H9 (cell line): ENCODE measurements at regions not wholly inside any gene's neighbourhood (a gene's known extent, or its start where the extent isn't known, plus 50 kb on each side); places are given as distances from the start of the nearest gene placed in this dataset.
A peak's percentile ranks its signal among the peaks of the same experiment; 100 is the strongest.

Experiments used
- DNase-seq: peaks from one replicate; pipeline ENCODE4 v3.0.0-alpha.2; 2017
- H2AFZ ChIP-seq: one replicate; pipeline ENCODE4 v1.6.1; 2013; ENCODE audit warnings: mild to moderate bottlenecking, low read length, control low read depth, moderate library complexity
- H2AK5ac ChIP-seq: 2 replicates; pipeline ENCODE4 v1.6.1; 2013; ENCODE audit warnings: low read length, control low read depth, mixed read lengths; ENCODE audit not compliant: insufficient read length
- H2BK120ac ChIP-seq: one replicate; pipeline ENCODE4 v1.6.1; 2013; ENCODE audit warnings: low read depth, mild to moderate bottlenecking, low read length, control low read depth, inconsistent platforms; ENCODE audit not compliant: poor library complexity, severe bottlenecking
- H2BK12ac ChIP-seq: 2 replicates; pipeline ENCODE4 v1.6.1; 2013; ENCODE audit warnings: low read length, control low read depth, mixed read lengths, low read depth; ENCODE audit not compliant: insufficient read length
- H2BK15ac ChIP-seq: 2 replicates; pipeline ENCODE4 v1.6.1; 2013; ENCODE audit warnings: low read depth, low read length, control low read depth
- H2BK20ac ChIP-seq: one replicate; pipeline ENCODE4 v1.6.1; 2013; ENCODE audit warnings: low read depth, mild to moderate bottlenecking, low read length, control low read depth, inconsistent platforms; ENCODE audit not compliant: poor library complexity, severe bottlenecking
- H2BK5ac ChIP-seq: 2 replicates; pipeline ENCODE4 v1.6.1; 2013; ENCODE audit warnings: low read length, control low read depth, mixed read lengths; ENCODE audit not compliant: insufficient read length
- H3K14ac ChIP-seq: 2 replicates; pipeline ENCODE4 v1.6.1; 2013; ENCODE audit warnings: low read length, control low read depth; ENCODE audit not compliant: insufficient read depth
- H3K18ac ChIP-seq: 2 replicates; pipeline ENCODE4 v1.6.1; 2013; ENCODE audit warnings: low read depth, mild to moderate bottlenecking, mixed read lengths, low read length, control low read depth; ENCODE audit not compliant: insufficient read length
- H3K23ac ChIP-seq: 2 replicates; pipeline ENCODE4 v1.6.1; 2013; ENCODE audit warnings: low read length, control low read depth, mixed read lengths, low read depth; ENCODE audit not compliant: insufficient read length
- H3K23me2 ChIP-seq: 2 replicates; pipeline ENCODE4 v1.6.1; 2013; ENCODE audit warnings: low read depth, mild to moderate bottlenecking, mixed read lengths, low read length, control low read depth; ENCODE audit not compliant: insufficient read length, poor library complexity, severe bottlenecking
- H3K27ac ChIP-seq: 2 replicates; pipeline ENCODE4 v1.5.1; 2013; ENCODE audit warnings: low read length, control low read depth, mixed read lengths, low read depth; ENCODE audit not compliant: insufficient read length
- H3K27me3 ChIP-seq: 2 replicates; pipeline ENCODE4 v1.6.1; 2013; ENCODE audit warnings: low read length, control low read depth, inconsistent platforms; ENCODE audit not compliant: insufficient read depth
- H3K4ac ChIP-seq: 2 replicates; pipeline ENCODE4 v1.6.1; 2013; ENCODE audit warnings: low read depth, mild to moderate bottlenecking, control low read depth, inconsistent platforms, low read length, moderate library complexity
- H3K4me1 ChIP-seq: 2 replicates; pipeline ENCODE4 v1.6.1; 2013; ENCODE audit warnings: low read length, control low read depth, inconsistent platforms; ENCODE audit not compliant: insufficient read depth
- H3K4me2 ChIP-seq: 2 replicates; pipeline ENCODE4 v1.6.1; 2013; ENCODE audit warnings: low read length, control low read depth, mixed read lengths; ENCODE audit not compliant: insufficient read length, insufficient read depth
- H3K56ac ChIP-seq: 2 replicates; pipeline ENCODE4 v1.6.1; 2013; ENCODE audit warnings: low read depth, mild to moderate bottlenecking, mixed read lengths, low read length, control low read depth; ENCODE audit not compliant: insufficient read length
- H3K79me1 ChIP-seq: 2 replicates; pipeline ENCODE4 v1.6.1; 2013; ENCODE audit warnings: low read depth, mild to moderate bottlenecking, moderate library complexity, low read length, control low read depth, inconsistent platforms; ENCODE audit not compliant: insufficient read depth, poor library complexity, severe bottlenecking
- H3K79me2 ChIP-seq: 2 replicates; pipeline ENCODE4 v1.6.1; 2013; ENCODE audit warnings: low read length, control low read depth, inconsistent platforms; ENCODE audit not compliant: insufficient read depth
- H3K9ac ChIP-seq: 2 replicates; pipeline ENCODE4 v1.6.1; 2013; ENCODE audit warnings: low read length, control low read depth, mixed read lengths; ENCODE audit not compliant: insufficient read length; ENCODE audit errors: extremely low read depth
- H3K9me3 ChIP-seq: one replicate; pipeline ENCODE4 v1.6.1; 2013; ENCODE audit warnings: low read depth, low read length, inconsistent platforms; ENCODE audit not compliant: control insufficient read depth
- H3T11ph ChIP-seq: one replicate; pipeline ENCODE4 v1.6.1; 2013; ENCODE audit warnings: mild to moderate bottlenecking, low read length, control low read depth, inconsistent platforms
- H4K20me1 ChIP-seq: one replicate; pipeline ENCODE4 v1.6.1; 2013; ENCODE audit not compliant: control insufficient read depth, insufficient read length, insufficient read depth
- H4K5ac ChIP-seq: 2 replicates; pipeline ENCODE4 v1.6.1; 2013; ENCODE audit warnings: low read depth, mild to moderate bottlenecking, mixed read lengths, low read length, control low read depth; ENCODE audit not compliant: insufficient read length
- H4K8ac ChIP-seq: replicated peaks from 2 replicates; pipeline ENCODE4 v1.6.1; 2013; ENCODE audit warnings: low read length, control low read depth, mixed read lengths, low read depth; ENCODE audit not compliant: insufficient read length
- H4K91ac ChIP-seq: 2 replicates; pipeline ENCODE4 v1.6.1; 2013; ENCODE audit warnings: low read depth, mild to moderate bottlenecking, moderate library complexity, mixed read lengths, low read length, control low read depth; ENCODE audit not compliant: insufficient read length
- H3K27ac Mint-ChIP-seq, 3 experiments: 2 replicates in 2 of 3; 3 replicates in 1 of 3; pipeline ENCODE4 v1.8.0; 2020 to 2021; ENCODE audit warnings: mixed read lengths in 3 of 3, mild to moderate bottlenecking in 1 of 3, moderate library complexity in 1 of 3
- H3K27me3 Mint-ChIP-seq: 2 replicates; pipeline ENCODE4 v1.8.0; 2021; ENCODE audit warnings: low read depth, mild to moderate bottlenecking, moderate library complexity, mixed read lengths
- H3K36me3 Mint-ChIP-seq, 3 experiments: 2 replicates in 2 of 3; 3 replicates in 1 of 3; pipeline ENCODE4 v1.8.0; 2020 to 2021; ENCODE audit warnings: low read depth in 3 of 3, mixed read lengths in 3 of 3; ENCODE audit not compliant: insufficient read depth in 1 of 3
- H3K4me1 Mint-ChIP-seq, 2 experiments: 2 replicates each; pipeline ENCODE4 v1.8.0; 2020; ENCODE audit warnings: mixed read lengths in 2 of 2
- H3K4me3 Mint-ChIP-seq, 2 experiments: 2 replicates in 1 of 2; 3 replicates in 1 of 2; pipeline ENCODE4 v1.8.0; 2020 to 2021; ENCODE audit warnings: mild to moderate bottlenecking in 2 of 2, mixed read lengths in 2 of 2, moderate library complexity in 1 of 2
- H3K9me3 Mint-ChIP-seq, 2 experiments: 2 replicates in 1 of 2; 3 replicates in 1 of 2; pipeline ENCODE4 v1.8.0; 2020; ENCODE audit warnings: mild to moderate bottlenecking in 2 of 2, mixed read lengths in 2 of 2, moderate library complexity in 1 of 2
- WGBS: extraction: QIAGEN DNeasy Blood & Tissue Kit; methylation state at CpG from one replicate; pipeline ENCODE4 v1.1.7; 2013; ENCODE audit warnings: missing lambda C conversion rate, low lambda C conversion rate, mixed read lengths; ENCODE audit not compliant: insufficient read length; ENCODE audit errors: extremely low coverage; 5-methylcytosine and 5-hydroxymethylcytosine counted together
- TF ChIP-seq, protein P1 (sequence below): fragments of 200-600 bp; sonication (generic); conservative IDR thresholded peaks from 3 replicates; pipeline ENCODE4 v1.8.0; 2021; ENCODE audit warnings: antibody characterized with exemption, mild to moderate bottlenecking

DNA sequence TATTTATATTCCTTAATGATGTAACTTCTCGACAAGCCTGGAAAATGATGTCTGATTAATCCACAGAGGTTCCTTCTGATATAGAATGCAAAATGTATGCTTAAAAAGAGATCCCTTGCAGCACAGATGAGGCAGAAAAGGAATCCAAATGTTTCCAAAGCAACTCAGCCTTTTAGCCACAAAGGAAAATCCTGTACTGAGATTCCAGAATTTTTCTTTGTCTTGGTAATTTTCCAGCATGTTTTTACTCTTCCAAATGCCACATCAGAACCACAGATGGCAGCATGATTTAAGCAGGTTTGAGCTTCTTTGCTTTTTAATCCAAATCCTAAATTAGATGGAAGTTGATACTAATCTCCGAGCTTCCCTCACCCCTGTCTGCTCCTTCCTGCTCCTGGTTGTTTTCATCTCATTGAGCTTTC is 176.4 kb upstream of the PALMD start:
- no peak overlapping the region for H3K4me3 Mint-ChIP-seq
- H2AK5ac ChIP-seq = no peak overlapping the region
- no peak overlapping the region for H4K8ac ChIP-seq
- no peak overlapping the region for H3K4ac ChIP-seq
- no peaks in the 10 kb centered on the region for H3K79me2 ChIP-seq
- H3K23me2 ChIP-seq = no peaks in the 10 kb centered on the region
- no peaks in the 10 kb centered on the region for H3K9me3 ChIP-seq
- no peak overlapping the region for H2BK5ac ChIP-seq
- peaks cover 7 to 12% of the 10 kb centered on the region in 2 experiments for H3K4me1 Mint-ChIP-seq
- peak overlapping the region; percentile 45 for H2AFZ ChIP-seq
- H3K4me1 ChIP-seq = no peaks in the 10 kb centered on the region
- no peak overlapping the region for H4K5ac ChIP-seq
- H3K9me3 Mint-ChIP-seq = no peaks in the 10 kb centered on the region
- no peak overlapping the region for H4K91ac ChIP-seq
- DNase-seq = no peak
- no peaks in the 10 kb centered on the region for H3K79me1 ChIP-seq
- no peak overlapping the region for H3K4me2 ChIP-seq
- TF ChIP-seq, protein P1, sequence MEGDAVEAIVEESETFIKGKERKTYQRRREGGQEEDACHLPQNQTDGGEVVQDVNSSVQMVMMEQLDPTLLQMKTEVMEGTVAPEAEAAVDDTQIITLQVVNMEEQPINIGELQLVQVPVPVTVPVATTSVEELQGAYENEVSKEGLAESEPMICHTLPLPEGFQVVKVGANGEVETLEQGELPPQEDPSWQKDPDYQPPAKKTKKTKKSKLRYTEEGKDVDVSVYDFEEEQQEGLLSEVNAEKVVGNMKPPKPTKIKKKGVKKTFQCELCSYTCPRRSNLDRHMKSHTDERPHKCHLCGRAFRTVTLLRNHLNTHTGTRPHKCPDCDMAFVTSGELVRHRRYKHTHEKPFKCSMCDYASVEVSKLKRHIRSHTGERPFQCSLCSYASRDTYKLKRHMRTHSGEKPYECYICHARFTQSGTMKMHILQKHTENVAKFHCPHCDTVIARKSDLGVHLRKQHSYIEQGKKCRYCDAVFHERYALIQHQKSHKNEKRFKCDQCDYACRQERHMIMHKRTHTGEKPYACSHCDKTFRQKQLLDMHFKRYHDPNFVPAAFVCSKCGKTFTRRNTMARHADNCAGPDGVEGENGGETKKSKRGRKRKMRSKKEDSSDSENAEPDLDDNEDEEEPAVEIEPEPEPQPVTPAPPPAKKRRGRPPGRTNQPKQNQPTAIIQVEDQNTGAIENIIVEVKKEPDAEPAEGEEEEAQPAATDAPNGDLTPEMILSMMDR = no peak
- H2BK20ac ChIP-seq = no peak overlapping the region
- no peak overlapping the region for H2BK12ac ChIP-seq
- H4K20me1 ChIP-seq = no peaks in the 10 kb centered on the region
- H3T11ph ChIP-seq = no peak overlapping the region
- WGBS = no CpG with 5 or more reads among the region's 2 CpGs
- H3K27ac Mint-ChIP-seq = no peak overlapping the region
- no peak overlapping the region for H2BK15ac ChIP-seq
- H3K27me3 ChIP-seq = no peaks in the 10 kb centered on the region
- no peak overlapping the region for H3K27ac ChIP-seq
- no peaks in the 10 kb centered on the region for H3K36me3 Mint-ChIP-seq
- H2BK120ac ChIP-seq = no peak overlapping the region
- no peak overlapping the region for H3K23ac ChIP-seq
- H3K18ac ChIP-seq = no peak overlapping the region
- H3K56ac ChIP-seq = no peak overlapping the region
- no peaks in the 10 kb centered on the region for H3K27me3 Mint-ChIP-seq
- no peak overlapping the region for H3K14ac ChIP-seq
- H3K9ac ChIP-seq = no peak overlapping the region
